ENCODE measurements at regions not wholly inside any gene's neighbourhood (a gene's known extent, or its start where the extent isn't known, plus 50 kb on each side); places are given as distances from the start of the nearest gene placed in this dataset.

GRCh38 chr3:98968824-98969223 is 67.3 kb upstream of the DCBLD2 start:
- H3K27me3 Mint-ChIP-seq: no peaks in the 10 kb centered on the region
- no peaks in the 10 kb centered on the region for H3K9me3 Mint-ChIP-seq
- H3K4me1 Mint-ChIP-seq (ENCODE audit: unreplicated experiment): peaks cover 4% of the 10 kb centered on the region
- H3K27ac Mint-ChIP-seq: no peak overlapping the region
- no peak for TF ChIP-seq CTCF (conservative IDR thresholded peaks at IDR 0.05)
- H3K36me3 Mint-ChIP-seq: no peaks in the 10 kb centered on the region
- DNase-seq (ENCODE audit: extremely low spot score, unreplicated experiment): no peak
- no peak overlapping the region for H3K4me3 Mint-ChIP-seq

GRCh38 chr3:98968347-98968746 is 66.9 kb upstream of the DCBLD2 start:
- DNase-seq (ENCODE audit: extremely low spot score, unreplicated experiment): no peak
- TF ChIP-seq CTCF (conservative IDR thresholded peaks at IDR 0.05): no peak
- Mint-ChIP-seq H3K27ac (no peak overlapping the region), H3K4me1 (ENCODE audit: unreplicated experiment) (peaks cover 4% of the 10 kb centered on the region), H3K9me3 (no peaks in the 10 kb centered on the region), H3K27me3 (no peaks in the 10 kb centered on the region), H3K4me3 (no peak overlapping the region), H3K36me3 (no peaks in the 10 kb centered on the region)

- no peaks in the 10 kb centered on the region for H3K36me3 Mint-ChIP-seq
- no peak for DNase-seq (ENCODE audit: extremely low spot score, unreplicated experiment)
- no peaks in the 10 kb centered on the region for H3K9me3 Mint-ChIP-seq
- H3K27me3 Mint-ChIP-seq: no peaks in the 10 kb centered on the region
- peaks cover 4% of the 10 kb centered on the region for H3K4me1 Mint-ChIP-seq (ENCODE audit: unreplicated experiment)
- no peak overlapping the region for H3K4me3 Mint-ChIP-seq
- no peak for TF ChIP-seq CTCF (conservative IDR thresholded peaks at IDR 0.05)
- no peak overlapping the region for H3K27ac Mint-ChIP-seq
Measured at GRCh38 chr3:98967758-98968157, 66.3 kb upstream of the DCBLD2 start.

- TF ChIP-seq CTCF (conservative IDR thresholded peaks at IDR 0.05): no peak
- Mint-ChIP-seq H3K9me3 (no peaks in the 10 kb centered on the region), H3K4me3 (no peak overlapping the region), H3K27ac (no peak overlapping the region), H3K36me3 (no peaks in the 10 kb centered on the region), H3K27me3 (no peaks in the 10 kb centered on the region), H3K4me1 (ENCODE audit: unreplicated experiment) (peaks cover under 1% of the 10 kb centered on the region)
- no peak for DNase-seq (ENCODE audit: extremely low spot score, unreplicated experiment)
Measured at GRCh38 chr3:98966862-98967546, 65.5 kb upstream of the DCBLD2 start.

GRCh38 chr3:98966434-98966833 is 64.9 kb upstream of the DCBLD2 start:
- no peaks in the 10 kb centered on the region for H3K4me1 Mint-ChIP-seq (ENCODE audit: unreplicated experiment)
- no peaks in the 10 kb centered on the region for H3K9me3 Mint-ChIP-seq
- no peaks in the 10 kb centered on the region for H3K36me3 Mint-ChIP-seq
- no peak overlapping the region for H3K4me3 Mint-ChIP-seq
- no peak for DNase-seq (ENCODE audit: extremely low spot score, unreplicated experiment)
- no peak for TF ChIP-seq CTCF (conservative IDR thresholded peaks at IDR 0.05)
- no peak overlapping the region for H3K27ac Mint-ChIP-seq
- no peaks in the 10 kb centered on the region for H3K27me3 Mint-ChIP-seq

- H3K4me1 Mint-ChIP-seq (ENCODE audit: unreplicated experiment): no peaks in the 10 kb centered on the region
- H3K9me3 Mint-ChIP-seq: no peaks in the 10 kb centered on the region
- H3K27me3 Mint-ChIP-seq: no peaks in the 10 kb centered on the region
- no peak overlapping the region for H3K27ac Mint-ChIP-seq
- no peaks in the 10 kb centered on the region for H3K36me3 Mint-ChIP-seq
- no peak overlapping the region for H3K4me3 Mint-ChIP-seq
- TF ChIP-seq CTCF (conservative IDR thresholded peaks at IDR 0.05): no peak
- no peak for DNase-seq (ENCODE audit: extremely low spot score, unreplicated experiment)
Measured at GRCh38 chr3:98964784-98965183, 63.3 kb upstream of the DCBLD2 start.

All from type B pancreatic cell (in vitro differentiated cells).